ENCODE measurements at regions not wholly inside any gene's neighbourhood (a gene's known extent, or its start where the extent isn't known, plus 50 kb on each side); places are given as distances from the start of the nearest gene placed in this dataset.

GRCh38 chr3:27533718-27534573 is 49.8 kb upstream of the SLC4A7 start:
- POLR2A ChIA-PET: interaction anchor here (0.6 kb wide), 1 partner anchor 19 kb away, joined by 6 read pairs; no protein-coding TSS in a partner anchor
- Mint-ChIP-seq H3K9me3 (ENCODE audit: unreplicated experiment) (no peaks in the 10 kb centered on the region), H3K36me3 (ENCODE audit: insufficient read depth, unreplicated experiment) (peaks cover 7% of the 10 kb centered on the region), H3K4me3 (ENCODE audit: unreplicated experiment) (peak overlapping the region; percentile 22), H3K27me3 (ENCODE audit: insufficient read depth, unreplicated experiment) (no peaks in the 10 kb centered on the region), H3K27ac (ENCODE audit: unreplicated experiment) (peak overlapping the region; percentile 76), H3K4me1 (ENCODE audit: low read depth, unreplicated experiment) (peaks cover 21% of the 10 kb centered on the region)
- no TSS peak for BruUV-seq (replicated peaks)
- CTCF ChIA-PET: interaction anchor here (0.6 to 1.3 kb wide), 2 partner anchors 26 to 147 kb away, joined by 3 to 4 read pairs; no protein-coding TSS in a partner anchor
- no peak overlapping the region for H3K4me3 ChIP-seq (ENCODE audit: low read depth, low read length)
- no peaks in the 10 kb centered on the region for H3K36me3 ChIP-seq (ENCODE audit: control insufficient read depth, insufficient read depth, low read length)
- H3K4me1 ChIP-seq: peaks cover 28% of the 10 kb centered on the region
- H3K9me3 ChIP-seq: no peaks in the 10 kb centered on the region
- peak; percentile 62 to 72 for DNase-seq
- no peak for TF ChIP-seq CTCF (IDR thresholded peaks at IDR 0.05; ENCODE audit: insufficient read depth in 1 of 2, low read depth in 1 of 2, low read length in 1 of 2, severe bottlenecking in 1 of 2, unreplicated experiment in 1 of 2)
- no peaks in the 10 kb centered on the region for H3K27me3 ChIP-seq (replicated peaks; ENCODE audit: control insufficient read depth, insufficient read depth, low read length)
- intact Hi-C loops (cut with micrococcal nuclease; ENCODE audit: unreplicated experiment): loop anchor here (5.0 kb wide), 1 partner anchor 52 kb away; the partner anchor contains the start of gene SLC4A7

Data from Caco-2 (cell line).